GM03348 (cell line): ENCODE measurements at regions not wholly inside any gene's neighbourhood (a gene's known extent, or its start where the extent isn't known, plus 50 kb on each side); places are given as distances from the start of the nearest gene placed in this dataset.

ENCODE experiments used
- DNase-seq: peaks from one replicate; pipeline ENCODE4 v3.0.0; 2012; ENCODE audit warnings: low spot score

GRCh38 chr14:97402279-97402678 lies 605.1 kb downstream of the VRK1 start:
- no peak for DNase-seq

DNA sequence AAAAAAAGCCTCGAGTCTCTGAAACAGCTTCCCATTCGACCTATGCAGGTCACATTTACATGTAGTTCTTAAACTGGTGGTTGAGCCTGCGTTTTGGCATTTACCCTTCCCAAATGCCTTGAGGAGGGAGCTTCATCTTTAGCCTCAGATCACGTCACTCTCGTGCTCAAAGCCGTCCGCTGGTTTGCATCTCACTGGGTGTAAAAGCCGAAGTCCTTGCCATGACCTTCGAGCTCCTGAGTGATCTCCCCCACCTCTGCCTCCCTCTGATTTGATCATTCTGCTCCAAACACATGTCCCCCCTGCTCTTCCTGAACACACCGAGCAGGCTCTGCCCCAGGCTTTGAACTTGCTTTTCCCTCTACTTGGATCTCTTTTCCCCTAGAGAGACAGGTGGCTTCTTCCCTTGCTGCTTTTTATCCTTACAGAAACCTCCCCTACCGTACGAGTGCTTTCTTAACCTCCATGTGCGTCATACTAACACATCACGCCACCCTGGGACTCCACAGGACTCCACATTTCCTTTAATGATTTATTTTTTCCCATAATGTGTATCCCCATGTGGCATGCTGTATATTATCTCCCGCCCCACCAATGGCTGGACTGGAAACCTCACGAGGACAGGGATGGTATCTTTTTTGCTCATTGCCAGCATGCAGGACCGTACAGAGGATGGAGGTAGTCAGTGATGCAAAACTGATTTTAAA lies 610.7 kb downstream of the VRK1 start:
- no peak for DNase-seq

- DNase-seq = no peak
These were observed 611.3 kb downstream of the VRK1 start for GRCh38 chr14:97408503-97408902.

GRCh38 chr14:97408937-97409815 lies 612.0 kb downstream of the VRK1 start:
- DNase-seq = no peak

- no peak for DNase-seq
These were observed 613.8 kb downstream of the VRK1 start for GRCh38 chr14:97410667-97411620.

GRCh38 chr14:97411938-97412612 lies 614.9 kb downstream of the VRK1 start:
- DNase-seq = no peak

DNA sequence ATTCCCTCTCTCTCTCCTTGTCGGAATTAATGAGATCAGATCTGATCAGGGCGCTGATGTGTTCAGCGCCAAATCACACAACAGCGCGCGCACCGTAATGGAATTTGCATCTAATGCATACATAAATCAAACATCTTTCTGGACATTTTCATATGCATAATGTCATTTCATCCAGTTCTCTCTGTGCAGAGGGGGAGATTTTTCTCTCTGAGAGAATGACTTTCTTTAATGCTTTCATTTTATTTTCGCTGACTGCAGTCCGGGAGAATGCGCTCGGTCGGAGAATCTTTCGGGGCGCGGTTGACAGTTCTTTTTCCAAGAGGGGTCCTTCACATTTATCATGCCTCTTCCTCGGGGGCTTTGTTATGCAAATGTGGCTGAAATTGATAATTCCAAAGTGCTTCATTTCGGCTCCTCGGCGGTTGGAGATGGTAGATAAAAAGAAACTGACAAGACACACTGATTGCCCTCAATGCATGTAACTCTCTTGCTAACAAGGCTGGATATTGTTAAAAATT lies 615.9 kb downstream of the VRK1 start:
- DNase-seq = no peak

GRCh38 chr14:97413966-97414717 lies 617.0 kb downstream of the VRK1 start:
- no peak for DNase-seq

DNA sequence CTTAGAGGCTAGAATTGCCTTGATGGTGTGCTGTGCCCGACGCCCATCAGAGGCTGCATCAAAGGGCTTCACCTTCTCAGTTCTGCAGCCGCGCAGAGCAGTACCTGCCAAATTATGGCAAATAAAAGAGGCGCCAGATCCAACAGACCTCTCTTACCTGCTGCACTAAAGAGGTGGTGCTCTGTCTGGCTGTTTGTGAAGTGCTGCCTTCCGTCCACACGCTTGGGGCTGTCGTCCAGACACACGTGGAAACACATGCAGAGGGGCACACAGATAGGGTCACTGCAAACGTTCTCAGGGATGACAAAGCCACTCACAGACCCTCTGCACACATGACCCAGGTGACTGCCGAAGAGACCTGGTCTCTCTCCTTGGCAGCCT lies 617.5 kb downstream of the VRK1 start:
- no peak for DNase-seq

- DNase-seq = no peak
These were observed 618.7 kb downstream of the VRK1 start for GRCh38 chr14:97415907-97416306.

DNA sequence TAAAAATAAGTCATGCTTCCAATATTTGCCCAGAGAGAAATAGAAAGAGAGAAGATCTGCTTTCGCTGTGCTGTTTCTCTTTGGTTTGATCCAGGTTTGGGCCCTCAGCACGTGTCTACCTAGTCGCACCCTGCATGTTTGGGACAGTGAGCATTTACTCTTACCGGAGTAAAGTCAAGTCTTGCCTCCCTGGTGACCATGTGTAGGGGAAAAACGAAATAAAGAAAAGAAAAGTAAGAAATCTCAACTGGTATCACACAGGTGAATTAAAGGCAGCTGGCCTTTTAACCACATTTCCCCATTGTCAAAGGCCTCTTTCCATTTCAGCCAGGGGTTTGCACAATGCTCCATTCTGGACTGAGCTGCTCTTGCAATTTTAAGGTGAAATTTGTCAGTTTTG lies 619.4 kb downstream of the VRK1 start:
- DNase-seq = no peak

DNA sequence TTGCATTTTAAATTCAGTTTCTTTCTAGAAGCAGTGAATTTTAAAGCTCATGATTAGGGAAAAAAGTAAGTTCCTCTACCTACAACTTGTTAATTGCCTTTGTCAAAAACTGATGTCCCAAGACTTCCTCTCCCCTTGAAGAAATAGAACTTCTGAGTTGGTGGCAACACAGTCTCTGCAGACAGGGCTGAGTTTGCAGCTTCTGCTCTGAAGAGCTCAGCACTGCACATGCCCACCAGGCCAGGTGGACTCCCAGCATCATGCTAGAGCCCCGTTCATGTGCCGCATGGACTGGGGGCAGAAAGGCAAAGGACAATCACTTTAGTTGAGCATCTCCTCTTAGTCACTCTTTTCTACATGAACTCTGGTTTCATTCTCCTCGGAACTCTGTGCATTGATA lies 620.1 kb downstream of the VRK1 start:
- DNase-seq = no peak

GRCh38 chr14:97420211-97420610 lies 623.0 kb downstream of the VRK1 start:
- DNase-seq = no peak

- no peak for DNase-seq
These were observed 629.6 kb downstream of the VRK1 start for GRCh38 chr14:97426776-97427175.

- no peak for DNase-seq
These were observed 631.7 kb downstream of the VRK1 start for GRCh38 chr14:97428808-97429440.

DNA sequence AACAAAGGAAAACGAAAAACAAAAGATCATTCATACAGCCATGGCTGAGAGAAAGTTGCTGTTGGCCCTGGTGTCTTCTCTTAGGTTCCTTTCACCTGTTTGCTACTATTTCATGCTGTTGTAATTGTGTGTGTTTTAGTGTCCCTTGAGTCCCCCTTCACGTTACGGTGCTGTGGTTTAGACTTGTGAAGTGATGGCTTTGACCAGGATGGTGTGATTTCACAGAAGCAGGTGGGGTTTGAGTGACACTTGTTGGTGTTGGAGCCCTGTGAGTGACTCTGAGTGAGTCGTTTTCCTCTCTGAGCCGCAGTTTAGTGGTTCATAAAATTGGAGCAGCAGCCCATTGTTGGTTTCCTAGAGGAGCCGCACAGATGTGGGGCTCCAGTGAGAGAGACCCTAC lies 635.4 kb downstream of the VRK1 start:
- no peak for DNase-seq

GRCh38 chr14:97441740-97442362 lies 644.7 kb downstream of the VRK1 start:
- DNase-seq = no peak

GRCh38 chr14:97442363-97442762 lies 645.2 kb downstream of the VRK1 start:
- DNase-seq = no peak

DNA sequence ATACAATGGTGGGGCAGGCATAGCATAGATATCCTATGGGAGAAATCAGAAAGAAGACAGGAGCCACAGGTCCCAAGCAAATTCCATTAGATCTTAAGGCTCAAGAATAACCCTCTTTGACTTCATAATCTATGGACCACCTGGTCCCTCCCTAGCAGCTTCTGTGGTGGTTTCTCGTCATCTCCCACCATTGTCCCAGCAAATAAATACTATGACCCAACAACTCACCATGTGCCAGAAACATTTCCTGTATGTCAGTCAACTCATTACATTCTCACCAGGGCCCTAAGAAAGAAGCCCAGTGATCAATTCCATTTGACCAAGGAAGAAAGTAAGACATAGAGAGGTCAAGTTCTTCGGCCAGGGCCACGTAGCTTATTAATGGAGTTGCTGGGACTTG lies 646.2 kb downstream of the VRK1 start:
- DNase-seq = no peak

DNA sequence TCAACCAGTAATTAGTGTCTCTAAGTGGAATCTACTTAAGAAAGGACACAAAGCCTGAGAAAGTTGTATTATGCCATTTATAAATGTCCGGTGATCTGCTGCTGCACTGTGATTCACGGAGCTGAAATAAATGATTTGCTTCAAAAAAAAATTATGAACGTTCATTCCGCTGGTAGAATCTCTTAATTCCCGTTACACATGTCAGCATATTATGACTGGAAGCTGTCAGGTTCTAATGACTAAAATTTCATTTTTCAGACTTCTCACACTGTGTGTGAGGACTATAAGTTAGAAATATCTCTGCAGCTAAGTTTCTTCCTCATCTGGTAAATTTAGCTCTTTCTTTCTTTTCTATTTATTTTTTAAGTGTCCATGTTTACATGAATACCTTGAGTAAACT lies 647.1 kb downstream of the VRK1 start:
- no peak for DNase-seq
